ENCODE measurements at regions not wholly inside any gene's neighbourhood (a gene's known extent, or its start where the extent isn't known, plus 50 kb on each side); places are given as distances from the start of the nearest gene placed in this dataset.
"Not testable (repeated sequence)": the region's sequence is repeated elsewhere in the genome, so short reads cannot be mapped to it uniquely, and the experiment has no call there.

GRCh38 chr2:131966256-131966655 lies 195.5 kb downstream of the ANKRD30BL start:
- DNase-seq (ENCODE audit: low spot score in 2 of 2, unreplicated experiment in 2 of 2): no peak
- peaks cover 14% of the 10 kb centered on the region for H3K9me3 Mint-ChIP-seq
- H3K4me1 Mint-ChIP-seq: no peaks in the 10 kb centered on the region
- H3K27me3 Mint-ChIP-seq (ENCODE audit: low read depth): no peaks in the 10 kb centered on the region
- H3K36me3 Mint-ChIP-seq: no peaks in the 10 kb centered on the region
- no peak overlapping the region for H3K27ac Mint-ChIP-seq
- H3K4me3 Mint-ChIP-seq: no peak overlapping the region
- no peak for TF ChIP-seq CTCF (IDR thresholded peaks at IDR 0.05; ENCODE audit: unreplicated experiment)

- H3K4me3 Mint-ChIP-seq; DNase-seq (ENCODE audit: low spot score in 2 of 2, unreplicated experiment in 2 of 2); H3K27me3 Mint-ChIP-seq (ENCODE audit: low read depth); H3K4me1 Mint-ChIP-seq; H3K36me3 Mint-ChIP-seq; H3K27ac Mint-ChIP-seq; H3K9me3 Mint-ChIP-seq: not testable (repeated sequence)
Observed at GRCh38 chr2:131958019-131958609, 203.6 kb downstream of the ANKRD30BL start.

DNA sequence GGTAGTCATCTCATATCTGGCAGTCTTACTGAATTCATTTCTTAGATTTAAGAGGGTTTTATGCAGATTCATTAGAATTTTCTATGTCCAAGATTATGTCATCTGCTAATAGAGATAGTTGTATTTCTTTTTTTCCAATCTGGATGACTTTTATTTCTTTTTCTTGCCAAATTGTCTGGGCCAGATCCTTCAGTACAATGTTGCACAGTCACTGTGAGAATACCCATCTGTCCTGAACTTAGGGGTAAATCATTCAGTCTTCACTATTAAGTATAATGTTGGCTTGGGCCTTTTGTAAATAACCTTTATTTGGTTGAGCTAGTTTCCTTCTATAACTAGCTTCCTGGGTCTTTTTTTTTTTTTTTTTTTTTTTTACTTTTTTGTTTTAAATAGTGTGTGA lies 213.1 kb downstream of the ANKRD30BL start:
- H3K27ac Mint-ChIP-seq; H3K4me1 Mint-ChIP-seq; H3K9me3 Mint-ChIP-seq; DNase-seq (ENCODE audit: low spot score in 2 of 2, unreplicated experiment in 2 of 2); H3K27me3 Mint-ChIP-seq (ENCODE audit: low read depth); H3K4me3 Mint-ChIP-seq; H3K36me3 Mint-ChIP-seq: not testable (repeated sequence)

DNA sequence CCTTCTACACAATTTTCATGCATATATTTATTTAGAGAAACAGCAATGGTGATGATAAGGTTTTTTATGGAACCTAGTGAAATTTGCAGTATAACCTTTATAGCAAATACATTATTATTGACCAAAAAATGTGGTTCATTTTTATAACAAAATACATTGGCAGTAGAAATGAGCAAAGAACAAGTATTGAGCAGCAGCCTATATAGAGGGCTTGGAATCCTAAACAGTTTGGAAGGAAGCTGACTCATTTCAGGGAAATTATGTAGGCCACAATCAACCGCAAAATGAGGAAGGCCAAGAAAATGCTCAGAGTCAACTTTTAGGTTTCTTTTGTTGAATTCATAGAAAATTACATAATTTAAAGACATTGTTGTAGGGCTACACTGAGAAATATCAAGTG lies 238.5 kb downstream of the ANKRD30BL start:
- not testable (repeated sequence) for H3K27ac Mint-ChIP-seq; H3K27me3 Mint-ChIP-seq (ENCODE audit: low read depth); H3K4me3 Mint-ChIP-seq; H3K36me3 Mint-ChIP-seq; H3K4me1 Mint-ChIP-seq; DNase-seq (ENCODE audit: low spot score in 2 of 2, unreplicated experiment in 2 of 2); H3K9me3 Mint-ChIP-seq

- not testable (repeated sequence) for H3K4me1 Mint-ChIP-seq; H3K36me3 Mint-ChIP-seq; H3K27ac Mint-ChIP-seq; DNase-seq (ENCODE audit: low spot score in 2 of 2, unreplicated experiment in 2 of 2); H3K27me3 Mint-ChIP-seq (ENCODE audit: low read depth); H3K9me3 Mint-ChIP-seq; H3K4me3 Mint-ChIP-seq
Observed at GRCh38 chr2:131922854-131923253, 238.9 kb downstream of the ANKRD30BL start.
